Chondrocyte (in vitro differentiated cells): ENCODE measurements at regions not wholly inside any gene's neighbourhood (a gene's known extent, or its start where the extent isn't known, plus 50 kb on each side); places are given as distances from the start of the nearest gene placed in this dataset.

ENCODE experiments used
- DNase-seq: peaks from one replicate; pipeline ENCODE4 v3.0.0; 2021; ENCODE audit warnings: mixed read lengths, low spot score
- H3K27ac Mint-ChIP-seq: one replicate; pipeline ENCODE4 v1.8.0; 2021; ENCODE audit warnings: mild to moderate bottlenecking, moderate library complexity, mixed read lengths; ENCODE audit not compliant: unreplicated experiment
- H3K27me3 Mint-ChIP-seq: 2 replicates; pipeline ENCODE4 v1.8.0; 2021; ENCODE audit warnings: low read depth, mixed read lengths
- H3K36me3 Mint-ChIP-seq: 2 replicates; pipeline ENCODE4 v1.8.0; 2021; ENCODE audit warnings: low read depth, mixed read lengths
- H3K4me1 Mint-ChIP-seq: 2 replicates; pipeline ENCODE4 v1.8.0; 2021; ENCODE audit warnings: low read depth, mild to moderate bottlenecking, mixed read lengths
- H3K4me3 Mint-ChIP-seq: one replicate; pipeline ENCODE4 v1.8.0; 2021; ENCODE audit warnings: mild to moderate bottlenecking, moderate library complexity, mixed read lengths; ENCODE audit not compliant: unreplicated experiment
- H3K9me3 Mint-ChIP-seq: 2 replicates; pipeline ENCODE4 v1.8.0; 2021; ENCODE audit warnings: low read depth, mixed read lengths
- CTCF ChIP-seq: fragments of 200-600 bp; sonication (generic); IDR thresholded peaks from 2 replicates; pipeline ENCODE4 v1.5.0; 2021; ENCODE audit warnings: antibody characterized with exemption, mild to moderate bottlenecking, moderate library complexity

DNA sequence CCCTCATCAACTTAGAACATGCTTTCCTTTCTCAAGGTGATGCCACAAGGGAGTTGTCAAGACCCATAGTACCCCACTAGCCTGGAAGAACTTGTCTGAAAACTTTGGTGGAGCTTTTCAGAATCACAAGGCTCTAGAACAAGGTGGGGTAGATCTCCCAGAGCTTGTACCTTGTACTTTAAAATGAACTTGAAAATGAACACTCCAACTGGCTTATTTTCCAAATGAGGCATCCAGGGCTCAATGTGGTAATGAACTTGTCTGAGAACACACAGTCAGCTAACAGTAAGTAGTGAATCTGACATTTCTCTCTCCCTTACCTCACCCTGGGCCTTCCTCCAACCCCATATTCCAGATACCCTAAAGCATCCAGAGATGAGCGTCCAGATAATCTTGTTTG, 81.8 kb upstream of the THBS1 start:
- TF ChIP-seq CTCF, result no peak
- no peak overlapping the region for H3K4me3 Mint-ChIP-seq
- H3K9me3 Mint-ChIP-seq, result no peaks in the 10 kb centered on the region
- no peaks in the 10 kb centered on the region for H3K27me3 Mint-ChIP-seq
- H3K27ac Mint-ChIP-seq, result peak overlapping the region; percentile 89
- peaks cover 79% of the 10 kb centered on the region for H3K4me1 Mint-ChIP-seq
- no peaks in the 10 kb centered on the region for H3K36me3 Mint-ChIP-seq
- DNase-seq, result no peak

DNA sequence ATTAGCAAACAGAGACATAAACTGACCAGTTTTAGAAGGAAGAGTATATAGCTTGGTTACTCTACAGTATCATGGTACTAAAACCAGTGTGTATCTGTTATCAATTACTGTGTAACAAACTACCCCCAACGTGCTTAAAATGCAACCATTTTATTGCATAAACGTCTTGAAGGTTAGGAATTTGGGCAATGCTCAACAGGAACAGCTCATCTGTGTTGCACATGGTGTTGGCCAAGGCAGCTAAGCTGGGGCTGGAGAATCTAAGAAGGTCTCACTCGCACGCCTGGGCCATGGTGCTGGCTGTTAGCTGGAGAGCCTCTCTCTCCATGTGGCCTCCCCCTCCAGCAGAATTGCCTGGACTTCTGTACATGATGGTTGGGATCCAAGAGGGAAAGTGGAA, 81.2 kb upstream of the THBS1 start:
- Mint-ChIP-seq H3K9me3 (no peaks in the 10 kb centered on the region), H3K4me1 (peaks cover 81% of the 10 kb centered on the region), H3K27ac (no peak overlapping the region), H3K4me3 (no peak overlapping the region), H3K27me3 (no peaks in the 10 kb centered on the region), H3K36me3 (no peaks in the 10 kb centered on the region)
- TF ChIP-seq CTCF, result no peak
- DNase-seq, result no peak

DNA sequence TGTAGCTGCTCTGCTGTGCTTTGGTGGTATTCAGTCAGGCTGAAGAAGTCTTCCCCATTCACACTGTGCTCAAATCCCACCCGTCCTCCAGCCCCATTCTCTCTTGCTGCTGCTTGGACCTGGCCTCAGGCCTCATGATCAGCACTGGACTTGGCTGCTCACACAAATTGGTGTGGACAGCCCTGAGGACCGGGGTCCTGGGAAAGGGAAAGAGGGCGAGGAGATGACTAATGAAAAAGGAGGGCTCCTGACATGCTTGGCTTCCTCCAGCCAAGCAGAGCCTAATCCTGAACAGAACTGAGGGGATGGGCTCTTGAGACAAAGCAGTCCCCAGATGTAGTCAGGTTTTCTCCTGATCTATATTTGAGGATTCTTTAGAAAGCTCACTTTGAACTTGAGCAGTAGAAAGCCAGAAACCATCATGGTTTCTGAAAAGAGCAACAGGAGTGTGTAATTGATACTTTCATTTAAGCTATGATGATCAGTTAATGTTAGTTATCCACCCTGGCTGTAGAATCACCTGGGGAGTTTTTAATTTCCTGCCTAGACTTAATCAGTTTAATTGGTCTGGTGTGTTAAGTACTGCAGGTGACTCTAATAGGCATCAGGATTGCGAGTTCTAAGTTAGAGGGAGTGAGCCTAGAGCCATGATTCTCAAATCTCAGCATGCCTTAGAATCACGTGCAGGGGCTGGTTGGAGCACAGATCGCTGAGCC, 79.4 kb upstream of the THBS1 start:
- no peaks in the 10 kb centered on the region for H3K27me3 Mint-ChIP-seq
- H3K4me1 Mint-ChIP-seq, result peaks cover 76% of the 10 kb centered on the region
- H3K9me3 Mint-ChIP-seq, result no peaks in the 10 kb centered on the region
- peak overlapping the region; percentile 55 for H3K27ac Mint-ChIP-seq
- H3K4me3 Mint-ChIP-seq, result no peak overlapping the region
- no peak for DNase-seq
- no peak for TF ChIP-seq CTCF
- no peaks in the 10 kb centered on the region for H3K36me3 Mint-ChIP-seq

GRCh38 chr15:39502082-39502447, 78.8 kb upstream of the THBS1 start:
- Mint-ChIP-seq H3K9me3 (no peaks in the 10 kb centered on the region), H3K4me3 (no peak overlapping the region), H3K4me1 (peaks cover 71% of the 10 kb centered on the region)

DNA sequence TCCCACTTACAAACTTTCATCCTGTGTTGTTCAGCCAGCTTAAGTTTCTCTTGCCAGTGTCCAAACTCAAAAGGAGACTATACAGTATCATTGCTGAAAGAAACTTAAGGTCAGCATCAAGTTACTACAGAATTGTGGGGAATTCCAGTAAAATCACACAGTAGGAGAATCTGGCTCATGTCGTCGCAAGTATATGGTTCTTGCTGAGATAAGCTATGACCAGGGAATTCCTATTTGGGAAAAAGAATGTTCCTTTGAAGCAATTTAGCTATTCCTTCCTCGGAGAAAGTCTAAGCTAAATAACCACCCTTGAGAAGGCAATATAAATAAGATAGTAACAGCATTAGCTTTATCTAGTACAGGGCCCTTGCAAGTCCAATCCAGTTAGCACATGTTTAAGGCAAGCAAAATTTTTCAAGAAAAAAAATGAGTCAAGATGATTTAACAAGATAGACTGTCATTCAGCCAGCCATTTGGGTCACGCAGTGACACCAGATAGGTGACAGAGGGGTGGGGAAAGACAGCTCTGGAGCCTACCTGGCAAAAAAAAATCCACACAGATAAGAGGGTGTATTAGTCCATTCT, 78.2 kb upstream of the THBS1 start:
- peaks cover 64% of the 10 kb centered on the region for H3K4me1 Mint-ChIP-seq
- no peak for DNase-seq
- no peaks in the 10 kb centered on the region for H3K9me3 Mint-ChIP-seq
- no peaks in the 10 kb centered on the region for H3K27me3 Mint-ChIP-seq
- H3K36me3 Mint-ChIP-seq, result no peaks in the 10 kb centered on the region
- H3K4me3 Mint-ChIP-seq, result no peak overlapping the region
- no peak overlapping the region for H3K27ac Mint-ChIP-seq
- no peak for TF ChIP-seq CTCF

More at GRCh38 chr15:39502082-39502447, 78.8 kb upstream of the THBS1 start:
- Mint-ChIP-seq H3K27me3 (no peaks in the 10 kb centered on the region), H3K36me3 (no peaks in the 10 kb centered on the region), H3K27ac (peak overlapping the region; percentile 2)
- no peak for TF ChIP-seq CTCF
- no peak for DNase-seq
